Transverse colon (tissue), 4 donors: ENCODE measurements at regions not wholly inside any gene's neighbourhood (a gene's known extent, or its start where the extent isn't known, plus 50 kb on each side); places are given as distances from the start of the nearest gene placed in this dataset.

ENCODE experiments used
- POLR2A ChIP-seq: fragments of 450-650 bp; IDR thresholded peaks from one replicate; pipeline ENCODE4 v1.6.1; 2016; ENCODE audit warnings: antibody characterized with exemption, mild to moderate bottlenecking, moderate library complexity
- POLR2AphosphoS5 ChIP-seq, 3 donors: sonication (generic); formaldehyde crosslinking; IDR thresholded peaks; one replicate each; pipeline ENCODE4 v1.6.1; 2016; ENCODE audit warnings: antibody characterized with exemption in 3 of 3
- TF ChIP-seq, protein P1 (sequence below), 5 experiments: fragments of 200-600 bp in 3 of 5; fragments of 450-650 bp in 2 of 5; sonication (generic) in 3 of 5; IDR thresholded peaks; 1 replicate in 2 of 5; 2 replicates in 3 of 5; pipeline ENCODE4 v1.5.1; 2016 to 2017; ENCODE audit warnings: antibody characterized with exemption in 5 of 5, inconsistent platforms in 3 of 5, mild to moderate bottlenecking in 2 of 5, moderate library complexity in 1 of 5

DNA sequence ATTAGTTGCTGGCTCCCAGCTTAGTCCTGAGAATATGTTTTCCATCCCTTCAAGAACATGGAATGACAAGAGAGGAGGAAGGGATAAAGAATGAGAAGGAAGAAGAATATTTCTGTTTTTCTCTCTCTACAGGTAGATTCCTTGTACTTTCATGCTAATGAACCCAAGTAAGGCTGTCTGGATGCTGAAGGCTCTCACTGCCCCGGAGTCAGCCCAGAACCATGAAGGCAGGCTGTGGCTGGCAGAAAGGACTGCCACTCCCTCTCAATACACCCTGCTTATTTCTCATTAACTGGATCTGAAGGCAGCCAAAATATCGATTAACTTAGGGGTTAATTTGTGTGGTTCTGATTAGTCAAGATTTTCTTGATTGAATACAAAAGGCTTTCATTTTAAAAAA is 93.1 kb upstream of the NPAS2 start:
- no peak for TF ChIP-seq POLR2AphosphoS5 (IDR thresholded peaks at IDR 0.05)
- TF ChIP-seq POLR2A = no peak
- TF ChIP-seq, protein P1, sequence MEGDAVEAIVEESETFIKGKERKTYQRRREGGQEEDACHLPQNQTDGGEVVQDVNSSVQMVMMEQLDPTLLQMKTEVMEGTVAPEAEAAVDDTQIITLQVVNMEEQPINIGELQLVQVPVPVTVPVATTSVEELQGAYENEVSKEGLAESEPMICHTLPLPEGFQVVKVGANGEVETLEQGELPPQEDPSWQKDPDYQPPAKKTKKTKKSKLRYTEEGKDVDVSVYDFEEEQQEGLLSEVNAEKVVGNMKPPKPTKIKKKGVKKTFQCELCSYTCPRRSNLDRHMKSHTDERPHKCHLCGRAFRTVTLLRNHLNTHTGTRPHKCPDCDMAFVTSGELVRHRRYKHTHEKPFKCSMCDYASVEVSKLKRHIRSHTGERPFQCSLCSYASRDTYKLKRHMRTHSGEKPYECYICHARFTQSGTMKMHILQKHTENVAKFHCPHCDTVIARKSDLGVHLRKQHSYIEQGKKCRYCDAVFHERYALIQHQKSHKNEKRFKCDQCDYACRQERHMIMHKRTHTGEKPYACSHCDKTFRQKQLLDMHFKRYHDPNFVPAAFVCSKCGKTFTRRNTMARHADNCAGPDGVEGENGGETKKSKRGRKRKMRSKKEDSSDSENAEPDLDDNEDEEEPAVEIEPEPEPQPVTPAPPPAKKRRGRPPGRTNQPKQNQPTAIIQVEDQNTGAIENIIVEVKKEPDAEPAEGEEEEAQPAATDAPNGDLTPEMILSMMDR (IDR thresholded peaks at IDR 0.05) = no peak
